GM12878 (cell line): ENCODE measurements at regions not wholly inside any gene's neighbourhood (a gene's known extent, or its start where the extent isn't known, plus 50 kb on each side); places are given as distances from the start of the nearest gene placed in this dataset.
A peak's percentile ranks its signal among the peaks of the same experiment; 100 is the strongest.

ENCODE experiments used
- ATAC-seq: fragments of 200-7000 bp; cut with Tn5 transposase; 3 replicates; pipeline ENCODE4 v1.9.1; 2020; ENCODE audit warnings: mild to moderate bottlenecking, moderate library complexity
- BruUV-seq: library from RNA; stranded (reverse); fragments of 400-500 nt; replicated peaks from 2 replicates; lab custom pipeline; 2021; lab: Mats Ljungman, UMichigan
- CTCF ChIA-PET: fragments of 300-600 bp; sonication (Branson Sonifier 250); formaldehyde crosslinking; extraction: SDS; loops from one replicate; lab custom pipeline; 2021; ENCODE audit warnings: inconsistent platforms; lab: Yijun Ruan, JAX
- POLR2A ChIA-PET: fragments of 350-600 bp; formaldehyde crosslinking; extraction: SDS; loops from one replicate; lab custom pipeline; 2021; ENCODE audit warnings: inconsistent platforms; lab: Charles Lee
- RAD21 ChIA-PET: fragments of 300-600 bp; sonication (Branson Sonifier 250); formaldehyde crosslinking; loops from one replicate; lab custom pipeline; 2023; ENCODE audit warnings: antibody characterized with exemption; ENCODE audit not compliant: unreplicated experiment; lab: Charles Lee
- SMC1A ChIA-PET: fragments of 300-600 bp; sonication (Branson Sonifier 250); formaldehyde crosslinking; loops from one replicate; lab custom pipeline; 2023; ENCODE audit not compliant: unreplicated experiment, uncharacterized antibody; lab: Charles Lee
- DNase-seq: peaks from one replicate; pipeline ENCODE4 v3.0.0-alpha.2; 2011; ENCODE audit warnings: low read depth, low spot score
- FAIRE-seq: peaks from 3 replicates; lab custom pipeline; 2011; peaks lifted over from hg19 to GRCh38; lab: Jason Lieb, UNC
- H2AFZ ChIP-seq: 2 replicates; pipeline ENCODE4 v1.6.0; 2011; ENCODE audit warnings: low read depth, low read length, control low read depth; ENCODE audit not compliant: control insufficient read depth
- H3K27ac ChIP-seq: 2 replicates; pipeline ENCODE4 v1.5.1; 2011; ENCODE audit warnings: control low read depth; ENCODE audit not compliant: control insufficient read depth, insufficient read depth
- H3K27me3 ChIP-seq, 2 experiments: replicated peaks in 1 of 2; 2 replicates each; pipeline versions ENCODE4 v1.6.0 to v1.6.1; 2011; ENCODE audit warnings: low read length in 1 of 2; ENCODE audit not compliant: control insufficient read depth in 2 of 2, insufficient read depth in 2 of 2
- H3K36me3 ChIP-seq, 2 experiments: 2 replicates each; pipeline ENCODE4 v1.5.1; 2011; ENCODE audit warnings: low read length in 1 of 2; ENCODE audit not compliant: control insufficient read depth in 2 of 2, insufficient read depth in 2 of 2
- H3K4me1 ChIP-seq: 2 replicates; pipeline ENCODE4 v1.6.1; 2011; ENCODE audit warnings: mild to moderate bottlenecking, low read length, moderate library complexity, mixed read lengths; ENCODE audit not compliant: control insufficient read depth, insufficient read depth
- H3K4me2 ChIP-seq: 2 replicates; pipeline ENCODE4 v1.6.0; 2011; ENCODE audit warnings: control low read depth; ENCODE audit not compliant: control insufficient read depth, insufficient read depth
- H3K4me3 ChIP-seq: fragments of 200-600 bp; sonication (generic); 2 replicates; pipeline ENCODE4 v1.5.1; 2016
- H3K79me2 ChIP-seq: 2 replicates; pipeline ENCODE4 v1.6.0; 2011; ENCODE audit warnings: low read length; ENCODE audit not compliant: control insufficient read depth, insufficient read depth
- H3K9ac ChIP-seq: 2 replicates; pipeline ENCODE4 v1.8.0; 2011; ENCODE audit warnings: low read length, control low read depth, mixed read lengths; ENCODE audit not compliant: control insufficient read depth, insufficient read depth
- H3K9me3 ChIP-seq: replicated peaks from 3 replicates; pipeline ENCODE4 v1.5.1; 2011; ENCODE audit warnings: mild to moderate bottlenecking, low read length; ENCODE audit not compliant: control insufficient read depth, insufficient read depth
- H4K20me1 ChIP-seq: 2 replicates; pipeline ENCODE4 v1.6.0; 2011; ENCODE audit not compliant: control insufficient read depth, insufficient read depth
- ATF3 ChIP-seq: IDR thresholded peaks from 2 replicates; pipeline ENCODE4 v1.6.1; 2011; ENCODE audit warnings: low read depth, mild to moderate bottlenecking, low read length, moderate library complexity, borderline replicate concordance; ENCODE audit errors: extremely low read depth
- E2F8 ChIP-seq: fragments of 450-650 bp; IDR thresholded peaks from 2 replicates; pipeline ENCODE4 v1.6.1; 2018; ENCODE audit warnings: mild to moderate bottlenecking, low read depth, moderate library complexity; ENCODE audit not compliant: partially characterized antibody
- KDM1A ChIP-seq: fragments of 200-600 bp; sonication (generic); IDR thresholded peaks from 2 replicates; pipeline ENCODE4 v1.6.1; 2016; ENCODE audit warnings: borderline replicate concordance
- SRF ChIP-seq, 2 experiments: IDR thresholded peaks; 2 replicates each; pipeline ENCODE4 v1.6.1; 2011; ENCODE audit warnings: low read depth in 2 of 2, low read length in 2 of 2, mild to moderate bottlenecking in 1 of 2, moderate library complexity in 1 of 2
- WGBS: methylation state at CpG from one replicate; pipeline ENCODE4 v1.1.6; 2016; ENCODE audit warnings: low lambda C conversion rate; ENCODE audit not compliant: insufficient replicate concordance, insufficient coverage; ENCODE audit errors: missing lambda C conversion rate; 5-methylcytosine and 5-hydroxymethylcytosine counted together
- in situ Hi-C: fragments of 300-500 bp; cut with MboI; formaldehyde crosslinking; loops from 9 replicates; pipeline ENCODE4 v1.14.3; 2018; ENCODE audit warnings: mixed read lengths
- intact Hi-C: fragments of 100-400 bp; cut with micrococcal nuclease; formaldehyde crosslinking; loops from one replicate; pipeline ENCODE4 v1.14.2; 2022; ENCODE audit not compliant: unreplicated experiment

GRCh38 chr16:17011712-17012111 lies 459.0 kb downstream of the XYLT1 start:
- no peak overlapping the region for H3K4me2 ChIP-seq
- TF ChIP-seq ATF3 (no peak), KDM1A (no peak), SRF (IDR thresholded peaks at IDR 0.05; ENCODE audit: low read depth in 2 of 2, low read length in 2 of 2) (no peak)
- POLR2A ChIA-PET, result interaction anchor here (1.0 kb wide), 1 partner anchor 68 kb away, joined by 3 read pairs; no protein-coding TSS in a partner anchor
- CTCF ChIA-PET, result interaction anchor here (1.2 to 1.6 kb wide), 2 partner anchors 8 to 13 kb away, joined by 3 to 4 read pairs; no protein-coding TSS in a partner anchor
- no peaks in the 10 kb centered on the region for H3K27me3 ChIP-seq
- FAIRE-seq (no peak), DNase-seq (no peak), ATAC-seq (no peak)
- in situ Hi-C loops (no loop called here), intact Hi-C loops (loop anchor here (5.0 kb wide), 1 partner anchor 61 kb away; no protein-coding TSS in a partner anchor)
- H3K4me1 ChIP-seq, result peaks cover 8% of the 10 kb centered on the region; the same call in 1 of the 2 replicates
- no peaks in the 10 kb centered on the region for H3K36me3 ChIP-seq
- no peak overlapping the region for H3K27ac ChIP-seq
- no TSS peak for BruUV-seq
- no peaks in the 10 kb centered on the region; the same call in 1 of the 2 replicates for H3K79me2 ChIP-seq
- RAD21 ChIA-PET, result interaction anchor here (0.8 kb wide), 1 partner anchor 124 kb away, joined by 3 read pairs; no protein-coding TSS in a partner anchor
- no peaks in the 10 kb centered on the region for H4K20me1 ChIP-seq
- SMC1A ChIA-PET, result interaction anchor here (0.9 to 2.3 kb wide), 5 partner anchors 9 to 56 kb away, joined by 3 to 15 read pairs (median 4); no protein-coding TSS in a partner anchor
- no peak overlapping the region for H3K4me3 ChIP-seq
- no peaks in the 10 kb centered on the region; the same call in 1 of the 3 replicates for H3K9me3 ChIP-seq
- no peak overlapping the region for H3K9ac ChIP-seq
- no peak overlapping the region for H2AFZ ChIP-seq

GRCh38 chr16:17013038-17013437 lies 457.7 kb downstream of the XYLT1 start:
- Histone ChIP-seq H3K36me3 (no peaks in the 10 kb centered on the region), H3K4me3 (no peak overlapping the region), H4K20me1 (no peaks in the 10 kb centered on the region), H3K4me2 (peak overlapping the region; percentile 38), H3K79me2 (no peaks in the 10 kb centered on the region; the same call in 1 of the 2 replicates), H2AFZ (peak overlapping the region; percentile 81), H3K9ac (peak overlapping the region; percentile 57; the same call in 1 of the 2 replicates), H3K9me3 (peaks cover 1% of the 10 kb centered on the region; the same call in 2 of the 3 replicates), H3K27me3 (no peaks in the 10 kb centered on the region), H3K4me1 (peaks cover 8% of the 10 kb centered on the region; the same call in 1 of the 2 replicates), H3K27ac (peak overlapping the region; percentile 65; the same call in 1 of the 2 replicates)
- ChIA-PET RAD21 (interaction anchor here (1.0 to 2.8 kb wide), 5 partner anchors 11 to 289 kb away, joined by 3 to 11 read pairs (median 4); no protein-coding TSS in a partner anchor), CTCF (interaction anchor here (0.7 to 2.2 kb wide), 6 partner anchors 11 to 151 kb away, joined by 3 to 7 read pairs (median 4); no protein-coding TSS in a partner anchor), POLR2A (interaction anchor here (2.0 kb wide), 1 partner anchor 11 kb away, joined by 7 read pairs; no protein-coding TSS in a partner anchor), SMC1A (interaction anchor here (0.8 to 2.3 kb wide), 10 partner anchors 9 to 290 kb away, joined by 3 to 15 read pairs (median 4); no protein-coding TSS in a partner anchor)
- intact Hi-C loops, result loop anchor here (1.0 to 5.0 kb wide), 2 partner anchors 13 to 59 kb away; no protein-coding TSS in a partner anchor
- BruUV-seq, result no TSS peak
- in situ Hi-C loops, result no loop called here
- no peak for FAIRE-seq
- ATAC-seq, result no peak
- no peak for DNase-seq
- no peak for TF ChIP-seq E2F8
- whole genome bisulfite sequencing, result 79% methylated on average over 8 of the region's 8 CpGs
